WERI-Rb-1 (cell line): ENCODE measurements at regions not wholly inside any gene's neighbourhood (a gene's known extent, or its start where the extent isn't known, plus 50 kb on each side); places are given as distances from the start of the nearest gene placed in this dataset.

Experiments
- DNase-seq: peaks from one replicate; pipeline ENCODE4 v3.0.0-alpha.2; 2020
- H3K27ac ChIP-seq: fragments of 250-450 bp; sonication (Bioruptor Pico); 2 replicates; pipeline ENCODE4 v1.5.1; 2020; ENCODE audit warnings: mild to moderate bottlenecking, moderate library complexity
- H3K27me3 ChIP-seq: fragments of 250-450 bp; sonication (Bioruptor Pico); 2 replicates; pipeline ENCODE4 v1.5.1; 2021; ENCODE audit warnings: mild to moderate bottlenecking, low read depth, moderate library complexity; ENCODE audit not compliant: insufficient read depth, severe bottlenecking
- H3K36me3 ChIP-seq: fragments of 250-450 bp; sonication (Bioruptor Pico); 2 replicates; pipeline ENCODE4 v1.5.1; 2020; ENCODE audit warnings: mild to moderate bottlenecking, moderate library complexity
- H3K4me3 ChIP-seq: 2 replicates; pipeline ENCODE4 v1.5.1; 2011; ENCODE audit warnings: low read depth, mild to moderate bottlenecking, control low read depth, low read length
- H3K9me3 ChIP-seq: fragments of 250-450 bp; sonication (Bioruptor Pico); 2 replicates; pipeline ENCODE4 v1.5.1; 2021; ENCODE audit warnings: mild to moderate bottlenecking, moderate library complexity; ENCODE audit not compliant: severe bottlenecking
- TF ChIP-seq, protein P1 (sequence below): IDR thresholded peaks from 2 replicates; pipeline ENCODE4 v1.5.1; 2011; ENCODE audit warnings: low read depth, mild to moderate bottlenecking, control low read depth, inconsistent platforms, low read length

DNA sequence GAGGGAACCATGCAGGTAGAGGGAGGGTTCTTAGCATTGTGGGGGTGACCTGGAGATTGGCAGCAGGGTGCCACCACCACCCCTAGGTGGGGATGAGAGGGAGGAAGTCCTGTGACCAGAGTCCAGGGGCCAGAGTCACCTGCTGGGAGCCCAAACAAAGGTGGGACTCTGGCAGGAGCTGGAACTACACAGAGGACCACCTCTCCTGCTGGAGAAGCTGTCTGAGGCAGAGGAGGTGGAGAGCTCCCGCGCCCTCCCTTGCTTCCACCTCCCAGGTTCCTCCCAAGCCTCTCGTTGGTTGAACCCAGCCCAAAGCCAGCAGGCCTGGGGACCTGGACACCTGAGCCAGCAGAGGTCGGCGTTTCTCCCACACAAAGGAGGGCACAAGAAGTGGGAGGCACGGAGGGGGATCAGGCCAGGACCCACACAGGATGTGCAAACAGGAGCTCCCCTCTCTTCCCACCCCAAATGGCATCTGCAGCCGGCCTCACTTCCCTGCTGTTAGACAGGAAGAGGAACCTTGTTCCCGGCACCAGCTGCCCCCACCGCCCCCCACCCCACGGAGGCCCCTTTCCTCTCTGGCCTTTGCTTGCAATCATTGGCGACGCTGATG, 154.6 kb downstream of the SEC14L1 start:
- Histone ChIP-seq H3K27me3 (no peaks in the 10 kb centered on the region), H3K36me3 (peaks cover 89% of the 10 kb centered on the region), H3K27ac (no peak overlapping the region), H3K4me3 (no peak overlapping the region), H3K9me3 (peaks cover 19% of the 10 kb centered on the region)
- no peak for DNase-seq
- TF ChIP-seq, protein P1, sequence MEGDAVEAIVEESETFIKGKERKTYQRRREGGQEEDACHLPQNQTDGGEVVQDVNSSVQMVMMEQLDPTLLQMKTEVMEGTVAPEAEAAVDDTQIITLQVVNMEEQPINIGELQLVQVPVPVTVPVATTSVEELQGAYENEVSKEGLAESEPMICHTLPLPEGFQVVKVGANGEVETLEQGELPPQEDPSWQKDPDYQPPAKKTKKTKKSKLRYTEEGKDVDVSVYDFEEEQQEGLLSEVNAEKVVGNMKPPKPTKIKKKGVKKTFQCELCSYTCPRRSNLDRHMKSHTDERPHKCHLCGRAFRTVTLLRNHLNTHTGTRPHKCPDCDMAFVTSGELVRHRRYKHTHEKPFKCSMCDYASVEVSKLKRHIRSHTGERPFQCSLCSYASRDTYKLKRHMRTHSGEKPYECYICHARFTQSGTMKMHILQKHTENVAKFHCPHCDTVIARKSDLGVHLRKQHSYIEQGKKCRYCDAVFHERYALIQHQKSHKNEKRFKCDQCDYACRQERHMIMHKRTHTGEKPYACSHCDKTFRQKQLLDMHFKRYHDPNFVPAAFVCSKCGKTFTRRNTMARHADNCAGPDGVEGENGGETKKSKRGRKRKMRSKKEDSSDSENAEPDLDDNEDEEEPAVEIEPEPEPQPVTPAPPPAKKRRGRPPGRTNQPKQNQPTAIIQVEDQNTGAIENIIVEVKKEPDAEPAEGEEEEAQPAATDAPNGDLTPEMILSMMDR, result no peak

DNA sequence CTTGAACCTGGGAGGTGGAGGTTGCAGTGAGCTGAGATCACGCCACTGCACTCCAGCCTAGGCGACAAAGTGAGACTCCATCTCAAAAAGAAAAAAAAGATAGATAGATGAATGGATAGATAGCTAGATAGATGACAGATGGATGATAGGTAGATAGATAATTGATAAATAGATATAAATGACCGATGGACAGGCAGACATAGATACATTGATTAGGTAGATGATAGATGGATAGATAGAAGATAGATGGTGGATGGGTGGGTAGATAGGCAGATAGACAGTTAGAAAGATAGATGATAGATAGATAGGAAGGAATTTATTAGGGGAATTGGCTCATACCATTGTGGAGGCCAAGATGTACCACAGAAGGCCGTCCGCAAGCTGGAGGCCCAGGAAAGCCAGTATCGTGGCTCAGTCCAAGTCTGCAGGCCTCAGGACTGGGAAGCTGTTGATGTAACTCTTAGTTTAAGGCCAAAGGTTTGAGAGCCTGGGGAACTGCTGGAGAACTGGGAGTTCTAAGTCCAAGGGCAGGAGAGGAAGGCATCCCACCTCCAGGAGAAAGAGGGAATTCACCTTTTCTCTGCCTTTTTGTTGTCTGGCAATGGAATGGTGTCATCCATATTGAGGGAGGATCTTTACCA, 156.1 kb downstream of the SEC14L1 start:
- Histone ChIP-seq H3K27ac (no peak overlapping the region), H3K9me3 (peaks cover 19% of the 10 kb centered on the region), H3K4me3 (no peak overlapping the region), H3K36me3 (peaks cover 88% of the 10 kb centered on the region), H3K27me3 (no peaks in the 10 kb centered on the region)
- TF ChIP-seq, protein P1, result no peak
- no peak for DNase-seq

DNA sequence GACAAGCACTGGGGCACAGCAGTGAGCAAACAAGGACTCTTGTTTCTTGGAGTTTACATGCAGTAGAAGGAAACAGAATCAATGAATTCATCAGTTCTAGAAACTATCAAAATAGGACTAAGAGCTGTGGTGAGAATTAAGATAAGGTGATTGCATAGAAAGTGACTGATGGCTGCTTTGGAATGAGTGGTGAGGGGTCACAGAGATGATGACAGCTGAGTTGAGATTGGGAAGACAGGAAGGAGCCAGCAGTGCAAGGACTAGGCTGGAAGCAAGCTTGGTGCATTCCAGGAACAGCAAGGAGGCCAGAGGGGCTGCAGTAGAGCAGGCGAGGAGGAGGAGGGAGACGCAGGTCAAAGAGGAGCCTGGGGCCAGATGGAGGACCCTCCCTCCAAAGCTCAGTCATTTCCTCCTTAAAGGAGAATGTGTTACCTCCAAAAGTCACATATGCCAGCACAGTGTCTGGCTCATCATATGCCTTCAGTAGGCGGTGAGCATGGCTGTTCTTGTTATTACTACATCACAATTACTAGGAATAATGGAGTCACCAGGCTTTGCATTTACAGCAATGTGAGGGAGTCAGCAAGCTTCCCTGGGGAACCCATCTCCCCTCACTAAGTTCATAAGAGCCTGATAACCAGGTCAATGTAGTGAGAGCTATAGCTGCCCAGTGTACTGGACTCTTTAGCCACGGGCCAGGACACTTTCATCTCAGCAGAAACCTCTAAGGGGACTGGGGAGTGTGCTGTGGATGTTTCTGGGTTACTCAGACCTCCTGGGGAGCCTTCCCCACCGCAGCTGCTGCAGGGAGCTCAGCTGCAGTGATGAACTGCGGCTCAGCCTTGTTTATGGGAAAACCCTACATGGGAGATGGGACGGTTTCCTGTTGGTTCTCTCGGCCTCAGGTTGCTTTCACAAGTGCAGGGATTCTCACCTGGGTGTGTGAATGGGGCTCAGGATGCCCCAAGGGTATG, 157.2 kb downstream of the SEC14L1 start:
- no peak overlapping the region for H3K4me3 ChIP-seq
- no peaks in the 10 kb centered on the region for H3K27me3 ChIP-seq
- no peak for DNase-seq
- TF ChIP-seq, protein P1, result no peak
- H3K9me3 ChIP-seq, result peaks cover 19% of the 10 kb centered on the region
- H3K36me3 ChIP-seq, result peaks cover 90% of the 10 kb centered on the region
- H3K27ac ChIP-seq, result no peak overlapping the region

DNA sequence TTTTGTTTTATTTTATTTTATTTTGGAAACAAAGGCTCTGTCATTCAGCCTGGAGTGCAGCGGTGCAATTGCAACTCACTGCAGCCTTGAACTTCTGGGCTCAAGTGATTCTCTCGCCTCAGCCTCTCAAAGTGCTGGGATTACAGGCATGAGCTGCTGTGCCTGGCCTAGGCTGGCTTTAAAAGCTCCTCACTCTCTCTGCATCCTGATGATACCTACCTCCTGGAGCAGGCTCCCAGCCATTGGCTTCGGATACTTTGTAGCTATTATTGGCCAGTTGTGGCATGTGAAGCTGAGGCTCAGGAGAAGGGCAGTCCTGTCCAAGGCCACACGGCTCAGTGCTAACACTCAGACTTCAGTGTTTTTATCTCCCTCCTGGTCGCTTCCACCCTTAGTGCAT, 158.0 kb downstream of the SEC14L1 start:
- H3K27ac ChIP-seq, result no peak overlapping the region
- no peak for DNase-seq
- H3K27me3 ChIP-seq, result no peaks in the 10 kb centered on the region
- H3K4me3 ChIP-seq, result no peak overlapping the region
- H3K9me3 ChIP-seq, result peaks cover 19% of the 10 kb centered on the region
- peaks cover 90% of the 10 kb centered on the region for H3K36me3 ChIP-seq
- TF ChIP-seq, protein P1, result no peak

DNA sequence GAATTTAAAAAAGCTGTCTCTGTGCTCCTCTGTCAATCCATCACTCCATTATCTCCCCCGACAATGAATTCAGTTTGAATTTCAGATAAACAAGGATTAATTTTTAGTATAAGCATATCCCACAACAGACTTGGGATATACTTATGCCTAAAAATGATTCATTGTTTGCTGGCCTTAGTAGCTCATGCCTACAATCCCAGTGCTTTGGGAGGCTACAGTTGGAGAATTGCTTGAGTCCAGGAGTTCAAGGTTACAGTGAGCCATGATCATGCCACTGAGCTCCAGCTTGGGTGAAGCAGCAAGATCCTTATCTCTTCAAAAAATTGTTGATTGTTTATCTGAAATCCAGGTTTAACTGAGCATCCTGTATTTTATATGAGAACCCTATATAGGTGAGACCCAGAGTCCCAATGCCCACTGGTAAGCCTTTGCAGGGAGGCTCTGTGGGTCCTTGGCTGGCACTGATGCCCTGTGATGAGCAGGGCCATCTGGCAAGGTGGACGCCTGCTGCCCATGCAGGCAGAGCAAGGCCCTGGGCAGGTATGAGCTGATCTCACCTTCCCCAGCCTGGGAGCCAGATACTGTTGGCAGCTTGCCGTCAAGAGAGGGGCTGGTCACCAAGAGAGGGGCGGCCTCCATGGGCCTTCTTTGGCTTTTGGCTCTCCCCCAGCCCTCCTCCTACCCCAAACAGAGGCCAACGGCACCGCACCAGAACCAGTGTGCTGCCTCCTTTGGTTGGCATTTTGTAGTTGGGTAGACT, 158.7 kb downstream of the SEC14L1 start:
- Histone ChIP-seq H3K36me3 (peaks cover 92% of the 10 kb centered on the region), H3K27me3 (no peaks in the 10 kb centered on the region), H3K27ac (no peak overlapping the region), H3K4me3 (no peak overlapping the region), H3K9me3 (peaks cover 19% of the 10 kb centered on the region)
- DNase-seq, result no peak
- TF ChIP-seq, protein P1, result no peak
